LNCaP clone FGC (cell line): ENCODE measurements at regions not wholly inside any gene's neighbourhood (a gene's known extent, or its start where the extent isn't known, plus 50 kb on each side); places are given as distances from the start of the nearest gene placed in this dataset.
"Not testable (repeated sequence)": the region's sequence is repeated elsewhere in the genome, so short reads cannot be mapped to it uniquely, and the experiment has no call there.

Experiments
- DNase-seq: peaks from one replicate; pipeline ENCODE4 v3.0.0-alpha.2; 2011; ENCODE audit warnings: low read depth
- H3K4me3 ChIP-seq: 2 replicates; pipeline ENCODE4 v1.5.1; 2011; ENCODE audit warnings: mild to moderate bottlenecking, low read depth, low read length, control low read depth
- TF ChIP-seq, protein P1 (sequence below): IDR thresholded peaks from 2 replicates; pipeline ENCODE4 v1.5.1; 2012; ENCODE audit warnings: mild to moderate bottlenecking; ENCODE audit not compliant: control insufficient read depth, insufficient read depth; ENCODE audit errors: extremely low read depth

DNA sequence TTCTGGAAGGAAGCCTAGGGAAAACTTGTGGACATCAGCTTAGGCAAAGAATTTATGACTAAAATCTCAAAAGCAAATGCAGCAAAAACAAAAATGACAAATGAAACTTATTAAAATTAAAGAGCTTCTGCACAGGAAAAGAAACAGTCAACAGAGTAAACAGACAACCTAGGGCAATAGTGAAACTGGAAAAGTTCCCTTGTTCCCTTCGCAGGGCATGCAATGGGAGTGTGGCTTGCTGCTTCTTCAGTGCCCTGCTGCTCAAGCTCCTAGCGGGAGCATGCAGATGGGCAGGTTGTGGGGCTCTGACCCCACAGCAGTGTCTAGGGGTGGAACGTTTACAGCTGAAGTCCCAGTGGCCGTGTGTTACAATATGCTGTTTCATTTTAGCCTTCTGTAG lies 1797.4 kb downstream of the NCAM2 start:
- TF ChIP-seq, protein P1, sequence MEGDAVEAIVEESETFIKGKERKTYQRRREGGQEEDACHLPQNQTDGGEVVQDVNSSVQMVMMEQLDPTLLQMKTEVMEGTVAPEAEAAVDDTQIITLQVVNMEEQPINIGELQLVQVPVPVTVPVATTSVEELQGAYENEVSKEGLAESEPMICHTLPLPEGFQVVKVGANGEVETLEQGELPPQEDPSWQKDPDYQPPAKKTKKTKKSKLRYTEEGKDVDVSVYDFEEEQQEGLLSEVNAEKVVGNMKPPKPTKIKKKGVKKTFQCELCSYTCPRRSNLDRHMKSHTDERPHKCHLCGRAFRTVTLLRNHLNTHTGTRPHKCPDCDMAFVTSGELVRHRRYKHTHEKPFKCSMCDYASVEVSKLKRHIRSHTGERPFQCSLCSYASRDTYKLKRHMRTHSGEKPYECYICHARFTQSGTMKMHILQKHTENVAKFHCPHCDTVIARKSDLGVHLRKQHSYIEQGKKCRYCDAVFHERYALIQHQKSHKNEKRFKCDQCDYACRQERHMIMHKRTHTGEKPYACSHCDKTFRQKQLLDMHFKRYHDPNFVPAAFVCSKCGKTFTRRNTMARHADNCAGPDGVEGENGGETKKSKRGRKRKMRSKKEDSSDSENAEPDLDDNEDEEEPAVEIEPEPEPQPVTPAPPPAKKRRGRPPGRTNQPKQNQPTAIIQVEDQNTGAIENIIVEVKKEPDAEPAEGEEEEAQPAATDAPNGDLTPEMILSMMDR = no peak
- no peak for DNase-seq
- no peak overlapping the region for H3K4me3 ChIP-seq

DNA sequence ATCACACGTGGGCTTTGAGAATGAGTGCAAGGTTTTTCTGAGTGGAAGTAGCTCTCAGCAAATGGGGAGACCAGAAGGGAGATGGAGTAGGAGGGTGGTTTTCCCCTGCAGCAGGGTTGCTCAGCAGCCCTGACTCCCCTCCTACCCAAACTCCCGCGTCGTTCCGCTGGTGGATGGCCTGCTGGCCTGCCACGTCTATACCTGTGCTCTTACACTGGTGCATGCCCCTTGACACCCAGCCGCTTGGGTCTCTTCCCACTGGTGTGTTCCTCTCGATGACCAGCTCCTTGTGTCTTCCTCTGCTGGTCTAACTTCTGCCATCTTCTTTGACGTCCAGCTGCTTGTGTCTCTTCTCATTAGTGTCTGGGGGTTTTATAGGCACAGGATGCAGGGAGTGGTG lies 1797.9 kb downstream of the NCAM2 start:
- TF ChIP-seq, protein P1 = no peak
- no peak for DNase-seq
- no peak overlapping the region for H3K4me3 ChIP-seq

DNA sequence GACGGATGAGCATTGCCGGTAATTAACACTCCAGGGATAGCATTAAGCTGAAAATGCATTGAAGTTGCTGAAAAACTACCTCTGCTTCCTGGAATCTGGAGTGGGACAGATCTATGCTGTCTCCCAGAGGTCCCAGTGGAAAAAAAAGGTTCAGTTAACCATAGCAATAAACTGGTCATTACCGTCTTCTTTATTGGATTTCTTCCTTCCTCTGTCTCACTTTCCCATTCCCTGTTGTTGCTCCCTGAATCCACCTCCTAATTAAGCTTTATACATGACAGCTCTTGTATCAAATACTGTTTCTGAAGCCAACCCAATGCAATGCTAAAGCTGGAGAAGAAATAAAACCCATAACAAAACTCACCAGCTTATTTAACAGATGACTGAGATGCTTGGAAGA lies 1805.9 kb downstream of the NCAM2 start:
- H3K4me3 ChIP-seq = no peak overlapping the region
- DNase-seq = no peak
- TF ChIP-seq, protein P1 = no peak

DNA sequence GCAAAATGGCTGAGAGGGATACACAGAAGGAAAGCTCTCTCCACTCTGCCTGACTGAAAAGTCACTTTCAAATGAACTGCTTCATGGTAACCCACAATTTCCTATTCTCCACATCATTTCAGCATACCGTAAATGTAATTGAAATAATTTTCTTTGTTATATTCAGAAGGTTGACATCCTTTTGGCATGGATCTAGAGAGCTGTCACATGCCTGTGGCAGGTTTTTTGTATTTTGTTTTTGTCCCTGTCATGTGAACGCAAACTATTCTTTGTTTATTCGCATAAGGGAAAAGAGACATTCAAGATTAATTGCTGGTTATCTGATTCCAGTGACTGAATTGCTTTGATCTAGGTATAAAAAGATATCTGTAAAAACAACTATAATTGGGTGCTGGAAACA lies 1808.1 kb downstream of the NCAM2 start:
- no peak overlapping the region for H3K4me3 ChIP-seq
- DNase-seq = no peak
- TF ChIP-seq, protein P1 = no peak

DNA sequence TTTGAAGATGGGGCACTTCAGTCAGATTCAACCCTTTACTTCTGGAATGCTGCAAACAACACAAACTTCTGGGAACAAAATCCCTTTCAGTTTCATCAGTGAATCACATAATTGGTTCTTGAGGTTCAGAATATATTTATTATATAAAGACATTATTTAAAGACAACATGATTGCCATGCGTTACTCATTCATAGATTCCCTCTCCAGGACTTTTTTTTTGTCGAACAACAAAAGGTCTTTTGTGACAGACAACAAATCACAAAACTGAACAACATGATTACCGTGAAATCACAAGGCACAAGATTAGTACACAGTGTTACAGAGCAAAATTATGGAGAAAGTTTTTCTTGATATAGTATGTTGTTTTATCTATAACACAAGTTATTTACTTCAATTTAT lies 1815.0 kb downstream of the NCAM2 start:
- no peak for DNase-seq
- TF ChIP-seq, protein P1 = no peak
- H3K4me3 ChIP-seq = no peak overlapping the region

DNA sequence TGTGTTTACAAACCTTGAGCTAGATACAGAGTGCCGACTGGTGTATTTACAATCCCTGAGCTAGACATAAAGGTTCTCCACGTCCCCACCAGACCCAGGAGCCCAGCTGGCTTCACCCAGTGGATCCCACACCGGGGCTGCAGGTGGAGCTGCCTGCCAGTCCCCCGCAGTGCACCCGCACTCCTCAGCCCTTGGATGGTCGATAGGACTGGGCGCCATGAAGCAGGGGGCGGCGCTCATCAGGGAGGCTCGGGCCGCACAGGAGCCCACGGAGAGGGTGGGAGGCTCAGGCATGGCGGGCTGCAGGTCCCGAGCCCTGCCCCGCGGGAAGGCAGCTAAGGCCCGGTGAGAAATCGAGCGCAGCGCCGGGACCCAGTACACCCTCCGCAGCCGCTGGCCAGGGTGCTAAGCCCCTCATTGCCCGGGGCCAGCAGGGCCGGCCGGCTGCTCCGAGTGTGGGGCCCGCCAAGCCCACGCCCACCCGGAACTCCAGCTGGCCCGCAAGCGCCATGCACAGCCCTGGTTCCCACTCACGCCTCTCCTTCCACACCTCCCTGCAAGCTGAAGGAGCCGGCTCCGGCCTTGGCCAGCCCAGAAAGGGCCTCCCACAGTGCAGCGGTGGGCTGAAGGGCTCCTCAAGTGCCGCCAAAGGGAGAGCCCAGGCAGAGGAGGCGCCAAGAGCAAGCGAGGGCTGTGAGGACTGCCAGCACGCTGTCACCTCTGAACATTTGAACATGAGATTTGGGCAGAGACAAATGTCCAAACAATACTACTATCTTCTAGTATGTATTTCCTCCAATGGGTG lies 1820.7 kb downstream of the NCAM2 start:
- not testable (repeated sequence) for H3K4me3 ChIP-seq, DNase-seq

DNA sequence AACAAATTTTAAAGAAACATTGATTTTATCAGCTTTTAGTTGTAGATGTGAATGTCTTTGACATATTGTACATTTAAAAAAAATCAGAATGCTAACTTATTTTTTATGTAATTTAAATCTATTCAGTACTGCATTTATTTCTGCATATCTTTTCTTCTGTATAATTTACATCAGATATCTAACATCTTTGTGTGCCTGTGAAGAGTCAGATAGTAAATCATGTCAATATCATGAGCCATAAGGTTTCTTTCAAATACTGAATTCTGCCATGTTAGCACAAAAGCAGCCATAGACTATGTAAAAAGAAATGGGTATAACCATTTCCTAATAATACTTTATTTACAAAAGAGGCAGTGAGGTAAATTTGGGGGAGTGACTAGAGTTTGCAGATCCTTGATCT lies 1829.2 kb downstream of the NCAM2 start:
- DNase-seq = no peak
- TF ChIP-seq, protein P1 = no peak

DNA sequence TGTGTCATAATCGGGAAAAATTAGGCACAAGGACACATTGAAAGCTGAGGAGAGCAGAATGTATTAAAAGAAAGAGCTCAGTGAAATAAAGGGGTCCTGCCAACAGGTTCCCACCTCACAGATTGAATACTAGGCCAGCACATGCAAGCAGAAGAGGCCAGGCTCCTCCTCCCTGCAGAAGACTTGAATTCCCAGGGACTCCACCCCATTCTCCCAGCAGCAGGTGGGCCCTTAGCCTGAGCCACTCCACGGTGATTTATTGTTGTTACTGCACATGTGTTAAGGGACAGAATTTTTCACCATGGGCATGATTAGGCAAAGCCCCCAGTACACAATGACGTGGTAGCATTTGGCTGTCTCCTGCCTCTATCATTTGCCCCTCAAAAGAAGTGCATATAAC lies 1844.7 kb downstream of the NCAM2 start:
- H3K4me3 ChIP-seq = no peak overlapping the region
- DNase-seq = no peak
- TF ChIP-seq, protein P1 = no peak

More for the DNA sequence above, 1829.2 kb downstream of the NCAM2 start:
- H3K4me3 ChIP-seq = no peak overlapping the region
